ENCODE measurements at regions not wholly inside any gene's neighbourhood (a gene's known extent, or its start where the extent isn't known, plus 50 kb on each side); places are given as distances from the start of the nearest gene placed in this dataset.

DNA sequence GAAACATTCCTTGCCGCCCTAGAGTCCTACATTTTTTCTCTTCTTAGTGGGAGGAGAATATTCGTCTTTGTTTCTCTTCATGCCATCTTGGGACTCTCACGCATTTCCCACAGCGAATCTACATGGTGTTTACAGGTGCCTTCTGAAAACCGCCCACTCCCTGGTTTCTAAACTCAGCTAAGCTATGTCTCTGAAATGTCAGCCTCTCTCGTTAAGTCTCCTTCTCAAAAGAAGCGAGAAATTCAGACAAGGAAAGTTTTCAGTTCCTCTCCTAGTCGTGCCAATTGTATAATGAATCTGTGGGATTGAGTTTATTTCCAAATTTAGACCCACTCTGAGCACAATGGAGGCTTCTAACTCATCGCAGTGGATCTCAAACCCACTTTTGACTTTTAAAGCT is 186.8 kb upstream of the NFIB start:
- Mint-ChIP-seq H3K9me3 (no peaks in the 10 kb centered on the region), H3K4me3 (no peak overlapping the region), H3K4me1 (peaks cover 13% of the 10 kb centered on the region), H3K36me3 (ENCODE audit: low read depth) (no peaks in the 10 kb centered on the region), H3K27ac (no peak overlapping the region), H3K27me3 (ENCODE audit: insufficient read depth, low read depth, poor library complexity) (no peaks in the 10 kb centered on the region)
- DNase-seq (ENCODE audit: low spot score) (no peak), ATAC-seq (no peak)
- Histone ChIP-seq H4K20me1 (replicated peaks; ENCODE audit: insufficient read depth) (no peaks in the 10 kb centered on the region), H3K4me1 (ENCODE audit: insufficient read depth) (peaks cover 6% of the 10 kb centered on the region; the same call in 1 of the 2 replicates), H3K4me3 (no peak overlapping the region), H3K36me3 (ENCODE audit: insufficient read depth) (no peaks in the 10 kb centered on the region), H3K4me2 (no peak overlapping the region), H3K27me3 (ENCODE audit: insufficient read depth) (no peaks in the 10 kb centered on the region), H3F3A (replicated peaks; ENCODE audit: low read depth) (no peaks in the 10 kb centered on the region), H3K9me2 (ENCODE audit: insufficient read depth) (0 out of 2 replicates have a peak, but pooled peaks cover 7% of the 10 kb centered on the region), H3K79me2 (replicated peaks; ENCODE audit: insufficient read depth) (no peaks in the 10 kb centered on the region), H3K27ac (ENCODE audit: low read depth) (no peak overlapping the region), H2AFZ (peak overlapping the region; percentile 15)
- TF ChIP-seq EZH2 (IDR thresholded peaks at IDR 0.05; ENCODE audit: low read depth, unreplicated experiment) (no peak), POLR2AphosphoS5 (IDR thresholded peaks at IDR 0.05; ENCODE audit: low read depth) (no peak), EZH2phosphoT487 (IDR thresholded peaks at IDR 0.05; ENCODE audit: unreplicated experiment) (no peak), JUNB (IDR thresholded peaks at IDR 0.05; ENCODE audit: unreplicated experiment) (no peak), STAT1 (IDR thresholded peaks at IDR 0.05; ENCODE audit: unreplicated experiment) (no peak), ZNF114 (CRISPR knock-in tag; IDR thresholded peaks at IDR 0.05) (no peak), CREB1 (CRISPR knock-in tag; IDR thresholded peaks at IDR 0.05; ENCODE audit: low read depth) (no peak)
- TF ChIP-seq, protein P1, sequence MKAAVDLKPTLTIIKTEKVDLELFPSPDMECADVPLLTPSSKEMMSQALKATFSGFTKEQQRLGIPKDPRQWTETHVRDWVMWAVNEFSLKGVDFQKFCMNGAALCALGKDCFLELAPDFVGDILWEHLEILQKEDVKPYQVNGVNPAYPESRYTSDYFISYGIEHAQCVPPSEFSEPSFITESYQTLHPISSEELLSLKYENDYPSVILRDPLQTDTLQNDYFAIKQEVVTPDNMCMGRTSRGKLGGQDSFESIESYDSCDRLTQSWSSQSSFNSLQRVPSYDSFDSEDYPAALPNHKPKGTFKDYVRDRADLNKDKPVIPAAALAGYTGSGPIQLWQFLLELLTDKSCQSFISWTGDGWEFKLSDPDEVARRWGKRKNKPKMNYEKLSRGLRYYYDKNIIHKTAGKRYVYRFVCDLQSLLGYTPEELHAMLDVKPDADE (IDR thresholded peaks at IDR 0.05): no peak
- TF ChIP-seq, protein P2, sequence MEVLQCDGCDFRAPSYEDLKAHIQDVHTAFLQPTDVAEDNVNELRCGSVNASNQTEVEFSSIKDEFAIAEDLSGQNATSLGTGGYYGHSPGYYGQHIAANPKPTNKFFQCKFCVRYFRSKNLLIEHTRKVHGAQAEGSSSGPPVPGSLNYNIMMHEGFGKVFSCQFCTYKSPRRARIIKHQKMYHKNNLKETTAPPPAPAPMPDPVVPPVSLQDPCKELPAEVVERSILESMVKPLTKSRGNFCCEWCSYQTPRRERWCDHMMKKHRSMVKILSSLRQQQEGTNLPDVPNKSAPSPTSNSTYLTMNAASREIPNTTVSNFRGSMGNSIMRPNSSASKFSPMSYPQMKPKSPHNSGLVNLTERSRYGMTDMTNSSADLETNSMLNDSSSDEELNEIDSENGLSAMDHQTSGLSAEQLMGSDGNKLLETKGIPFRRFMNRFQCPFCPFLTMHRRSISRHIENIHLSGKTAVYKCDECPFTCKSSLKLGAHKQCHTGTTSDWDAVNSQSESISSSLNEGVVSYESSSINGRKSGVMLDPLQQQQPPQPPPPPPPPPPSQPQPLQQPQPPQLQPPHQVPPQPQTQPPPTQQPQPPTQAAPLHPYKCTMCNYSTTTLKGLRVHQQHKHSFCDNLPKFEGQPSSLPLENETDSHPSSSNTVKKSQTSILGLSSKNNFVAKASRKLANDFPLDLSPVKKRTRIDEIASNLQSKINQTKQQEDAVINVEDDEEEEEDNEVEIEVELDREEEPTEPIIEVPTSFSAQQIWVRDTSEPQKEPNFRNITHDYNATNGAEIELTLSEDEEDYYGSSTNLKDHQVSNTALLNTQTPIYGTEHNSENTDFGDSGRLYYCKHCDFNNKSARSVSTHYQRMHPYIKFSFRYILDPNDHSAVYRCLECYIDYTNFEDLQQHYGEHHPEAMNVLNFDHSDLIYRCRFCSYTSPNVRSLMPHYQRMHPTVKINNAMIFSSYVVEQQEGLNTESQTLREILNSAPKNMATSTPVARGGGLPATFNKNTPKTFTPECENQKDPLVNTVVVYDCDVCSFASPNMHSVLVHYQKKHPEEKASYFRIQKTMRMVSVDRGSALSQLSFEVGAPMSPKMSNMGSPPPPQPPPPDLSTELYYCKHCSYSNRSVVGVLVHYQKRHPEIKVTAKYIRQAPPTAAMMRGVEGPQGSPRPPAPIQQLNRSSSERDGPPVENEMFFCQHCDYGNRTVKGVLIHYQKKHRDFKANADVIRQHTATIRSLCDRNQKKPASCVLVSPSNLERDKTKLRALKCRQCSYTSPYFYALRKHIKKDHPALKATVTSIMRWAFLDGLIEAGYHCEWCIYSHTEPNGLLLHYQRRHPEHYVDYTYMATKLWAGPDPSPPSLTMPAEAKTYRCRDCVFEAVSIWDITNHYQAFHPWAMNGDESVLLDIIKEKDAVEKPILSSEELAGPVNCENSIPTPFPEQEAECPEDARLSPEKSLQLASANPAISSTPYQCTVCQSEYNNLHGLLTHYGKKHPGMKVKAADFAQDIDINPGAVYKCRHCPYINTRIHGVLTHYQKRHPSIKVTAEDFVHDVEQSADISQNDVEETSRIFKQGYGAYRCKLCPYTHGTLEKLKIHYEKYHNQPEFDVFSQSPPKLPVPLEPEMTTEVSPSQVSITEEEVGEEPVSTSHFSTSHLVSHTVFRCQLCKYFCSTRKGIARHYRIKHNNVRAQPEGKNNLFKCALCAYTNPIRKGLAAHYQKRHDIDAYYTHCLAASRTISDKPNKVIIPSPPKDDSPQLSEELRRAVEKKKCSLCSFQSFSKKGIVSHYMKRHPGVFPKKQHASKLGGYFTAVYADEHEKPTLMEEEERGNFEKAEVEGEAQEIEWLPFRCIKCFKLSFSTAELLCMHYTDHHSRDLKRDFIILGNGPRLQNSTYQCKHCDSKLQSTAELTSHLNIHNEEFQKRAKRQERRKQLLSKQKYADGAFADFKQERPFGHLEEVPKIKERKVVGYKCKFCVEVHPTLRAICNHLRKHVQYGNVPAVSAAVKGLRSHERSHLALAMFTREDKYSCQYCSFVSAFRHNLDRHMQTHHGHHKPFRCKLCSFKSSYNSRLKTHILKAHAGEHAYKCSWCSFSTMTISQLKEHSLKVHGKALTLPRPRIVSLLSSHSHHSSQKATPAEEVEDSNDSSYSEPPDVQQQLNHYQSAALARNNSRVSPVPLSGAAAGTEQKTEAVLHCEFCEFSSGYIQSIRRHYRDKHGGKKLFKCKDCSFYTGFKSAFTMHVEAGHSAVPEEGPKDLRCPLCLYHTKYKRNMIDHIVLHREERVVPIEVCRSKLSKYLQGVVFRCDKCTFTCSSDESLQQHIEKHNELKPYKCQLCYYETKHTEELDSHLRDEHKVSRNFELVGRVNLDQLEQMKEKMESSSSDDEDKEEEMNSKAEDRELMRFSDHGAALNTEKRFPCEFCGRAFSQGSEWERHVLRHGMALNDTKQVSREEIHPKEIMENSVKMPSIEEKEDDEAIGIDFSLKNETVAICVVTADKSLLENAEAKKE (CRISPR knock-in tag; IDR thresholded peaks at IDR 0.05): no peak
- TF ChIP-seq, protein P3, sequence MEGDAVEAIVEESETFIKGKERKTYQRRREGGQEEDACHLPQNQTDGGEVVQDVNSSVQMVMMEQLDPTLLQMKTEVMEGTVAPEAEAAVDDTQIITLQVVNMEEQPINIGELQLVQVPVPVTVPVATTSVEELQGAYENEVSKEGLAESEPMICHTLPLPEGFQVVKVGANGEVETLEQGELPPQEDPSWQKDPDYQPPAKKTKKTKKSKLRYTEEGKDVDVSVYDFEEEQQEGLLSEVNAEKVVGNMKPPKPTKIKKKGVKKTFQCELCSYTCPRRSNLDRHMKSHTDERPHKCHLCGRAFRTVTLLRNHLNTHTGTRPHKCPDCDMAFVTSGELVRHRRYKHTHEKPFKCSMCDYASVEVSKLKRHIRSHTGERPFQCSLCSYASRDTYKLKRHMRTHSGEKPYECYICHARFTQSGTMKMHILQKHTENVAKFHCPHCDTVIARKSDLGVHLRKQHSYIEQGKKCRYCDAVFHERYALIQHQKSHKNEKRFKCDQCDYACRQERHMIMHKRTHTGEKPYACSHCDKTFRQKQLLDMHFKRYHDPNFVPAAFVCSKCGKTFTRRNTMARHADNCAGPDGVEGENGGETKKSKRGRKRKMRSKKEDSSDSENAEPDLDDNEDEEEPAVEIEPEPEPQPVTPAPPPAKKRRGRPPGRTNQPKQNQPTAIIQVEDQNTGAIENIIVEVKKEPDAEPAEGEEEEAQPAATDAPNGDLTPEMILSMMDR (conservative IDR thresholded peaks at IDR 0.05; ENCODE audit: low read depth in 2 of 2): no peak
- TF ChIP-seq, protein P4, sequence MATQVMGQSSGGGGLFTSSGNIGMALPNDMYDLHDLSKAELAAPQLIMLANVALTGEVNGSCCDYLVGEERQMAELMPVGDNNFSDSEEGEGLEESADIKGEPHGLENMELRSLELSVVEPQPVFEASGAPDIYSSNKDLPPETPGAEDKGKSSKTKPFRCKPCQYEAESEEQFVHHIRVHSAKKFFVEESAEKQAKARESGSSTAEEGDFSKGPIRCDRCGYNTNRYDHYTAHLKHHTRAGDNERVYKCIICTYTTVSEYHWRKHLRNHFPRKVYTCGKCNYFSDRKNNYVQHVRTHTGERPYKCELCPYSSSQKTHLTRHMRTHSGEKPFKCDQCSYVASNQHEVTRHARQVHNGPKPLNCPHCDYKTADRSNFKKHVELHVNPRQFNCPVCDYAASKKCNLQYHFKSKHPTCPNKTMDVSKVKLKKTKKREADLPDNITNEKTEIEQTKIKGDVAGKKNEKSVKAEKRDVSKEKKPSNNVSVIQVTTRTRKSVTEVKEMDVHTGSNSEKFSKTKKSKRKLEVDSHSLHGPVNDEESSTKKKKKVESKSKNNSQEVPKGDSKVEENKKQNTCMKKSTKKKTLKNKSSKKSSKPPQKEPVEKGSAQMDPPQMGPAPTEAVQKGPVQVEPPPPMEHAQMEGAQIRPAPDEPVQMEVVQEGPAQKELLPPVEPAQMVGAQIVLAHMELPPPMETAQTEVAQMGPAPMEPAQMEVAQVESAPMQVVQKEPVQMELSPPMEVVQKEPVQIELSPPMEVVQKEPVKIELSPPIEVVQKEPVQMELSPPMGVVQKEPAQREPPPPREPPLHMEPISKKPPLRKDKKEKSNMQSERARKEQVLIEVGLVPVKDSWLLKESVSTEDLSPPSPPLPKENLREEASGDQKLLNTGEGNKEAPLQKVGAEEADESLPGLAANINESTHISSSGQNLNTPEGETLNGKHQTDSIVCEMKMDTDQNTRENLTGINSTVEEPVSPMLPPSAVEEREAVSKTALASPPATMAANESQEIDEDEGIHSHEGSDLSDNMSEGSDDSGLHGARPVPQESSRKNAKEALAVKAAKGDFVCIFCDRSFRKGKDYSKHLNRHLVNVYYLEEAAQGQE (IDR thresholded peaks at IDR 0.05; ENCODE audit: unreplicated experiment): no peak
